Retinal pigment epithelial cell (primary cell): ENCODE measurements at regions not wholly inside any gene's neighbourhood (a gene's known extent, or its start where the extent isn't known, plus 50 kb on each side); places are given as distances from the start of the nearest gene placed in this dataset.

Experiments
- DNase-seq: peaks from one replicate; pipeline ENCODE4 v3.0.0-alpha.2; 2010; ENCODE audit warnings: low read depth
- H3K4me3 ChIP-seq: 2 replicates; pipeline ENCODE4 v1.5.1; 2011; ENCODE audit warnings: mild to moderate bottlenecking, low read length, control low read depth, moderate library complexity
- CTCF ChIP-seq: conservative IDR thresholded peaks from 2 replicates; pipeline ENCODE4 v1.5.1; 2011; ENCODE audit warnings: low read depth, low read length, control low read depth, inconsistent platforms

GRCh38 chr1:47569261-47569660 lies 131.4 kb downstream of the FOXD2 start:
- TF ChIP-seq CTCF: no peak
- no peak overlapping the region for H3K4me3 ChIP-seq
- DNase-seq: no peak

DNA sequence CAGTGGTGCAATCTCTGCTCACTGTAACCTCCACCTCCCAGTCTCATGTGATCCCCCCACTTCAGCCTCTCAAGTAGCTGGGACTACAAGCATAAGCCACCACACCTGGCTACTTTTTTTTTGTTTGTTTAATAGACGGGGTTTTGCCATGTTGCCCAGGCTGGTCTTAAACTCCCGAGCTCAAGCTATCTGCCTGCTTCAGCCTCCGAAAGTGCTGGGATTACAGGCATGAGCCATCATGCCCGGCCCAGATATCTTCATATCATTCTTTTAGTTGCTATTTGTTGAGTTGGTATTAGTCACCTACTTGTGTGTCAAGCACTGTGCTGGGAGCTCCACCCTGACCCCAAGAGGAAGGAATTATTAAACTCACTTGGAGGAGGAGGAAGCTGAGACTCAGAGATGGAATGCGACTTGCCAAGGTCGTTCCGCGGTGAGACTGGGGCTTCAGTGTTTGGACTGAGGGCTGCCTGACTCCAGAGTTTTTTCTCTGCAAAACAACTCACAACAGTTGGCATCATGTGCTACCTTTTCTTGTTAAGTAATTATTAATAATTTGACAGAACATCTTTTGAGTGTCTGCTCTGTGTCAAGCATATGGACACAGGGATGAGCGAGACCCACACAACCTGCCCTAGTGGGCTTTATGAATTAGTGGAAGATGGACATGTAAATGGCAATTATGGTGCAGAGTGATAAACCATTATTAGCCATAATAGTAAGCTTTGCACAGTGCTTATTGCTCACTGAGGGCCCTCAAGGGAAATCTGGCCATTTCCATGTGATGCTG lies 132.0 kb downstream of the FOXD2 start:
- H3K4me3 ChIP-seq: no peak overlapping the region
- TF ChIP-seq CTCF: peak; percentile 61
- peak; percentile 69 for DNase-seq

DNA sequence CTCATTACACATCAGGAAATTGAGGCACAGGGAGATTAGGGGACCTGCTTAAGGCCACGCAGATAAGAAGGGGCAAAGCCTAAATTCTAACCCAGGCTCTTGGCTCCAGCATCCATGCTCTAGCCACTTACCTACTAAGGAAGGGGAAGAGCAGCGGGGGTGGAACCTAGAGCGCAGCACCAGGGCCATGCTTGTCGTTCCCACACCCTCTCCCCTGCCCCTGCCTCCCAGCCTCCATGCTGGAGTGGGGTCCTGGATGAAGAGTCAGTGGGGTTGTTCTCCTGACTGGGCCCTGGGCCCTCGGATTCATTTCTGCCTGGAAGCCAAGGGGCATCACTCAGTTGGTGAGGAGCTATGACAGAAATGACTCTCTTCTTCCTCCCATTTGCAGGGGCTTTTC lies 133.3 kb downstream of the FOXD2 start:
- no peak for TF ChIP-seq CTCF
- H3K4me3 ChIP-seq: no peak overlapping the region
- DNase-seq: no peak

GRCh38 chr1:47571952-47572351 lies 134.1 kb downstream of the FOXD2 start:
- H3K4me3 ChIP-seq: no peak overlapping the region
- no peak for TF ChIP-seq CTCF
- no peak for DNase-seq

DNA sequence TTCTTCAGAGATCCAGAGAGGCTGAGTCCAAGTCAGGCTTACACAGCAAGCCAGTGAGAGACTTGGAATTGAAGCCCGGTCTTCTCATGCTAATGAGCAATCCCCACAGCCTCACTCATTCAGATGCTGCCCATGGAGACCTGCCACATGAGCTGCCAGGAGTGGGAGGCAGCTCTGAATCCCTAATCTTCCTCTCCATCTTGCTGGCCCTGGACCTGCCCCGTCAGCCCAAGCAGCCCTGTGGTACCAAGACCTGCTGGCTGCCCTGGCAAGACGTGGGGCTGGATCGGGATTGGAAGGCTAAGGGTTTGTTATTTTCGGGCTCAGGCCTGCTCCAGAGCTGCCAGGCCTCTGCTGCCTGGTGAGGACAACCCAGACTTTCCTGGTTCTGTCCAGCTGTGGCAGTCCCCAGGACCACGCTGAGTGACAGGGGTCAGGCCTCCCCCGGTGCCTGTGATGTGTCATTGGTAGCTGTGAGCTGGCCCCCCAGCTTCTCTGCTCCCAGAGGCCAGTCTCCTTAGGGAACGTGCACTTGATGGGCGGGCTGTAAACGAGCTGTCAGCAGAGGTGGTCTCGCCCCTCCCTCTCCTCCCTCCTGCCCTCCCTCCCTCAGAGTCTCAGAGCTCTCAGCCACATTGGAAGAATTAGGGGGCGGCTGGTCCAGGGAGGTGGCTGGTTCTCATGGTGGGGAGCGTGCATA lies 135.0 kb downstream of the FOXD2 start:
- no peak for DNase-seq
- no peak overlapping the region for H3K4me3 ChIP-seq
- no peak for TF ChIP-seq CTCF

- TF ChIP-seq CTCF: no peak
- no peak overlapping the region for H3K4me3 ChIP-seq
- no peak for DNase-seq
Observed at GRCh38 chr1:47574451-47575165, 136.8 kb downstream of the FOXD2 start.
